HG03103 (cell line): ENCODE measurements at regions not wholly inside any gene's neighbourhood (a gene's known extent, or its start where the extent isn't known, plus 50 kb on each side); places are given as distances from the start of the nearest gene placed in this dataset.

ENCODE experiments used
- ATAC-seq: cut with Tn5 transposase; IDR thresholded peaks from one replicate; pipeline ENCODE4 v1.9.1; 2021; ENCODE audit warnings: low read depth; ENCODE audit not compliant: unreplicated experiment

DNA sequence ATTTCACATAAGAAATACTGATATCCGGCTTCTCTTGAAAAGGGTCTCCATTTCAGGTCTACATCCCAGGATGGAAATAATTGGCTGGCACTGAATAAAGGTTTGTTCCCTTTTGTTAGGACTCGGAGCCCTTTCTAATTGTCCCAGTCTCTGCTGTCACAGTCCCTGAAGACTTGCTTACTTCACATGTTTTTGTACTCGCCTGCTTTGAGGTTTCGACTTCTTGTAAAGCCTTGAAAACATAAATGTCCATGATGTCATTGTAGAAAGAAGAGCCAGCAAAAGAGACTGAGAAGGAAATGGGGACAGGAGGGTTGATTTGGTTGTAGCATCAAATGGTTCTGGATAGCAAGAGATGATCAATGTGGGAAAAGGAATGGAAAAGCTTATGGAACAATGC, 963.4 kb upstream of the SEMA6D start:
- ATAC-seq, result no peak

GRCh38 chr15:46763091-46763490, 954.2 kb upstream of the SEMA6D start:
- no peak for ATAC-seq

- ATAC-seq, result no peak
Observed at GRCh38 chr15:46764851-46765250, 952.5 kb upstream of the SEMA6D start.

DNA sequence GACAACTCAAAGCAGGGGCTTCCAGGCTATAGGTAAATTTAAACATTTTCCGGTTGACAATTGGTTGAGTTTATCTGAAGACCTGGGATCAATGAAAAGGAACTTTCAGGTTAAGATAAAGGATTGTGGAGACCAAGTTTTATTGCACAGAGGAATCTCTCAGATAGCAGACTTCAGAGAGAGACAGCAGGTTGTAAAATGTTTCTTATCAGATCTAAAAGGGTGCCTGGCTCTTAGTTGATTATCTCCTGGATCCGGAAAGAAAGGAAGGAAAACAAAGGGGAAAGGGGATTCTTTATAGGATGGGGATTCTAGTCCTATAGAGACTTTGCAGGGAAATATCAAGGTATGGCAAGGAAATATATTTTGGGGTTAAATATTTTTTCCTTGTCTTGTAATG, 951.3 kb upstream of the SEMA6D start:
- ATAC-seq, result no peak

DNA sequence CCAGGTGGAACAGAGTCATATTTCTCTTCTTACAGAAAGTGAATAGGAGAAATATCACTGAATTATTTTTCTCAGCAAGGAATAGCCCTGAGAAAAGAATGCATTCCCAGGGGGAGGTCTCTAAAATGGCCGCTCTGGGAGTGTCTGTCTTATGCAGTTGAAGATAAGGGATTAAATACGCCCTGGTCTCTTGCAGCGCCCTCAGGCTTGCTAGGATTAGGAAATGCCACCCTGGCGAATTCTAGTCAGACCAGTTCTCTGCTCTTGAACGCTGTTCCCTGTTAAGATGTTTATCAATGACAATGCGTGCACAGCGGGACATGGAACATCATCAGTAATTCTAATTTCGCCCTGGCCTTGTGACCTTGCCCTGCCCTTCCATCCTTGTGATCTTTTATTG, 949.0 kb upstream of the SEMA6D start:
- ATAC-seq, result no peak

DNA sequence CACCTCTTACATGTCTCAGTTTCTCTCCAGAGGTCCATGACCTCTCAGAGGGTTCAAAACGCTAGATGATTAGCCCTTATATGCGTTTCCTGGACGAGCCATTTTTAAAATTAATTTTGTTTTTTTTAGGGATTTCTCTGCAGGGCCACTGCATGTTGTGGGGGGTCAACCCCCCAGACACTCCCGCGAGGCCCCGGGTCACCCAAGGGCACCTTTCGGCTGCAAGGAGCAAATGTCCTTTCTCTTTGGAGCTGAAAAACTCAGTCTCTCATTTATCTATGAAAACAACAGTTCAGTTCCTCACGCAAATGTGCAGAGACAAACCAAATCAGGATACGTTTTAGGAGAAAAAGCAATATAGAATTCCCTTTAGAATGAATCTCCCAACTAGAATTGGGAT, 944.3 kb upstream of the SEMA6D start:
- no peak for ATAC-seq

DNA sequence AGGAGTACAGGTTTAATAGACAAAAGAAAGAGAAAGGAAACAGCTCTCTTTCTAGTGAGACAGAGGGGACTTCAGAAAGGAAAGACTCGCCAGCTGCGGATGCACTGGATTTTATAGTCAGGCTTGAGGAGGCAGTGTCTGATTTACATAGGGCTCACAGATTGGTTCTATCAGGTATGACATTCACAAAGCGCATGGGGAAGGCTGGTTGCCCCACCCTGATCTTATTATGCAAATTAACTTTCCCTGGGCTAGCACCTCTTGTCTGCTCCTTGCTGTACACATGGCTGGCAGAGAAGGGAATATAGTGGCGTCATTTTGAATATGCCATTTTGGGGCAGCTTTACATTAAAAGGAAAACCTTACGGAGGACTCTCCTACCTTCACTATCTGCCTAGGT, 938.4 kb upstream of the SEMA6D start:
- no peak for ATAC-seq

GRCh38 chr15:46786590-46787285, 930.6 kb upstream of the SEMA6D start:
- no peak for ATAC-seq

DNA sequence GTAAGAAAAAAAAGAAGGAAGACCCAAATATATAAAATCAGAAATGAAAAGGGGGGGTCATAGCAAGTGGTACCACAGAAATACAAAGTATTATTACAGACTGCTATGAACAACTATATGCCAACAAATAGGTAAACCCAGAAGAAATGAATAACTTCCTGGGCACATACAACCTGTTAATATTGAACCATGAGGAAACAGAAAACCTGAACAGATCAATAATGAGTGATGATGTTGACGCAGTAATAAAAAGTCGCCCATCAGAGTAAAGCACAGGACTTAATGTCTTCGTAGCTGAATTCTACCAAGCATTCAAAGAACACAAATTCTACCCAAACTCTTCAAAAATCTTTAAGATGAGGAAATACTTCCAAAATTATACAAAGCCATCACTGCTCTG, 921.6 kb upstream of the SEMA6D start:
- ATAC-seq, result no peak

DNA sequence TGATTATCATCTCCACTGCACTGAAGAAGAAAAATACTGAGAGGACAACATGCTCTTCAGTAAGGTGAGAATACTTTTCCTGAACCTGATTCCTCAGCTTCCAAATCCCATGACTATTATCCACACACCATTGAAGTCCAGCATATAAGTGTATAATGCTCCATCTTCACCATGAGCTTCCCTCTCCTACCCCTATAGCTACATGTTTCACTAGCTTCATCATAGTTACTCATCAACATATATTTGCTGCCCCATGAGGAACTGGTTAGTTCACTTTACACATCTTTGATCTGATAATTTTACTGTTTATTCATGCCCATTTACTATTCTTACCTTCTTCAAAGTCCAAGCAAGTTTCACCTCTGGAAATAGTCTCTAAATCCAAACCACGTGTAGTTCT, 908.5 kb upstream of the SEMA6D start:
- ATAC-seq, result no peak

DNA sequence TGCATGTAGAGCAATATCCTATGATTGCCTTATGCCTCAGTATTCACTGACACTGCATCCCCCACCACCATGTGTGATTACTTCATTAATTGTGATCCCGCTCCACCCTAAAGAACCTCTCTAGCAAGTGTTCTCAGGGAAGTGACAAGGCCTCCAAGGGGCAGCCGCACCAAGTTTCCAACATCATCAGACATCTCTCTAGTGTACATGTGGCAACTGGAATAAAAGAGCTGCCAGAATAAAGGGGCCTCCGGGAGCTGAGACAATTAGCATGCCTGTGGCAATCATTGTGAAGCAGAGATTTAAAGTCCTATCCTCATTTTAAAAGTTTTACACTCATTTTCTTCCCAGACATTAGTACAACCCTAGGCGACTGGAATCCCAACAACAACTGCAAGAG, 902.1 kb upstream of the SEMA6D start:
- no peak for ATAC-seq

- no peak for ATAC-seq
Observed at GRCh38 chr15:46815765-46816164, 901.5 kb upstream of the SEMA6D start.

- no peak for ATAC-seq
Observed at GRCh38 chr15:46848704-46849103, 868.6 kb upstream of the SEMA6D start.

GRCh38 chr15:46853600-46853999, 863.7 kb upstream of the SEMA6D start:
- no peak for ATAC-seq

GRCh38 chr15:46854564-46854963, 862.7 kb upstream of the SEMA6D start:
- ATAC-seq, result no peak

- ATAC-seq, result no peak
Observed at GRCh38 chr15:46855388-46855787, 861.9 kb upstream of the SEMA6D start.

DNA sequence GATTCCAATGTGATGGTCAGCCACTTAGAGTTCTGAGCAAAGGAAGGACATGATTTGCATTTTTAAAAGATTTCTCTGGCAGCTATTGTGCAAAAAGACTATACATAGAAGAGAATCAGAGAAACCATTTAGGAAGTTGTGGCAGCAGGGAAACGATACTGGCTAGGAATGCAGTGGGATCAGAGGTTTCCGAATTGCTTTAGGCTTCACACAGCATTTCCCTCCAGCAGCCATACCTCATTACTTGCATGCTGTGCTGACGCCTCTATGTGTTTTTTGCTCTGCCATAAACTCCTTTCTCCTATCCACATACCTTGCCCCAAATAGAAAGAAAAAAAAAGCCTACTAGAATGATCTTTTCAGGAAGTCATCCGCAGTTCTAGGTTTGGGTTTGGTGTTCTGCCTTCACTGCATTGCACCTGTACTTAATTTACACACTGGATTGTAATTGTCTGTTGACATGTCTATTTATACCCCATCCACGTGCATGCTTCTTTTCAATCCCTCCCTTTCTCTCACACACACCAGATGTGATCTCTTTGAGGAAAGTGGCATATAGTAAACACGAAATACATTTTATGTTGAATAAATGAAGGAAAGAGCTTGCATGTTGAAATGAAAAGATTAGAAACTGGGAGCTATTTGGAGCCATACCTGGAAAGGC, 860.3 kb upstream of the SEMA6D start:
- no peak for ATAC-seq

- ATAC-seq, result no peak
Observed at GRCh38 chr15:46858150-46858549, 859.2 kb upstream of the SEMA6D start.

GRCh38 chr15:46861796-46862195, 855.5 kb upstream of the SEMA6D start:
- no peak for ATAC-seq

- ATAC-seq, result no peak
Observed at GRCh38 chr15:46865155-46865554, 852.1 kb upstream of the SEMA6D start.

GRCh38 chr15:46872286-46872980, 844.9 kb upstream of the SEMA6D start:
- no peak for ATAC-seq

GRCh38 chr15:46872981-46873330, 844.3 kb upstream of the SEMA6D start:
- no peak for ATAC-seq
